ENCODE measurements at regions not wholly inside any gene's neighbourhood (a gene's known extent, or its start where the extent isn't known, plus 50 kb on each side); places are given as distances from the start of the nearest gene placed in this dataset.

DNA sequence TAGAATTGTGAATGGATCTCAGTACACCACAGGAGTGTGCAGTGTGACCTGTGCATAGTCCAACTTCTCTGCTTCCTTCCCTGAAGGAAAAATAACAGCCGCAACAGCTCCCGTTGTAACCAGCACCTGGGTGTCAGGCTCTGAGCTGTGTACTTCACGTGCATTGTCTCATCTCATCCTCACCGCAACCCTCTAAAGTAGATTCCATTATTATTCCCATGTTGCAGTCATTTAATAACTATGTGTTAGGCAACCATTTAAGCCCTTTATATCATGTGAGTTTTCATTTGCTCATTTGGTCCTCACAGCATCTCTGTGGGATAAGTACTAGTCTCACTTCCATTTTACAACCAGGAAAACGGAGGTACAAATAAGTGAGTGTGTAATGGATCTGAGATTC is 247.0 kb upstream of the MAF start:
- Histone ChIP-seq H3K4me2 (ENCODE audit: insufficient read depth, insufficient read length, low read length) (no peak overlapping the region), H3K4me1 (ENCODE audit: insufficient read depth, low read length) (no peaks in the 10 kb centered on the region), H4K20me1 (ENCODE audit: control insufficient read depth, insufficient read depth, insufficient read length) (no peaks in the 10 kb centered on the region), H3K27ac (ENCODE audit: insufficient read length, low read depth, low read length) (no peak overlapping the region), H4K91ac (ENCODE audit: insufficient read length, low read depth, low read length) (no peak overlapping the region), H3K9ac (ENCODE audit: extremely low read depth, insufficient read length, low read length) (no peak overlapping the region), H2BK5ac (ENCODE audit: insufficient read length, low read length) (no peak overlapping the region), H4K8ac (replicated peaks; ENCODE audit: insufficient read length, low read depth, low read length) (no peak overlapping the region), H3K79me1 (ENCODE audit: insufficient read depth, low read depth, low read length, poor library complexity, severe bottlenecking) (no peaks in the 10 kb centered on the region), H2BK12ac (ENCODE audit: insufficient read length, low read depth, low read length) (no peak overlapping the region), H3T11ph (ENCODE audit: low read length) (no peak overlapping the region), H2BK120ac (ENCODE audit: low read depth, low read length, poor library complexity, severe bottlenecking) (no peak overlapping the region), H3K23ac (ENCODE audit: insufficient read length, low read depth, low read length) (no peak overlapping the region), H3K23me2 (ENCODE audit: insufficient read length, low read depth, low read length, poor library complexity, severe bottlenecking) (no peaks in the 10 kb centered on the region), H3K56ac (ENCODE audit: insufficient read length, low read depth, low read length) (no peak overlapping the region), H3K9me3 (ENCODE audit: control insufficient read depth, low read depth, low read length) (no peaks in the 10 kb centered on the region), H2AK5ac (ENCODE audit: insufficient read length, low read length) (no peak overlapping the region), H2BK15ac (ENCODE audit: low read depth, low read length) (no peak overlapping the region), H3K18ac (ENCODE audit: insufficient read length, low read depth, low read length) (no peak overlapping the region), H2AFZ (ENCODE audit: low read length) (no peak overlapping the region), H4K5ac (ENCODE audit: insufficient read length, low read depth, low read length) (no peak overlapping the region), H3K14ac (ENCODE audit: insufficient read depth, low read length) (no peak overlapping the region), H3K79me2 (ENCODE audit: insufficient read depth, low read length) (no peaks in the 10 kb centered on the region), H3K4ac (ENCODE audit: low read depth, low read length) (no peak overlapping the region), H3K27me3 (ENCODE audit: insufficient read depth, low read length) (no peaks in the 10 kb centered on the region), H2BK20ac (ENCODE audit: low read depth, low read length, poor library complexity, severe bottlenecking) (no peak overlapping the region)
- WGBS (ENCODE audit: extremely low coverage, insufficient read length, low lambda C conversion rate), result no CpG with 5 or more reads among the region's 5 CpGs
- H3K27ac Mint-ChIP-seq, result no peak overlapping the region
- no peaks in the 10 kb centered on the region for H3K36me3 Mint-ChIP-seq (ENCODE audit: insufficient read depth in 1 of 3, low read depth in 3 of 3)
- H3K4me3 Mint-ChIP-seq, result no peak overlapping the region
- TF ChIP-seq, protein P1, sequence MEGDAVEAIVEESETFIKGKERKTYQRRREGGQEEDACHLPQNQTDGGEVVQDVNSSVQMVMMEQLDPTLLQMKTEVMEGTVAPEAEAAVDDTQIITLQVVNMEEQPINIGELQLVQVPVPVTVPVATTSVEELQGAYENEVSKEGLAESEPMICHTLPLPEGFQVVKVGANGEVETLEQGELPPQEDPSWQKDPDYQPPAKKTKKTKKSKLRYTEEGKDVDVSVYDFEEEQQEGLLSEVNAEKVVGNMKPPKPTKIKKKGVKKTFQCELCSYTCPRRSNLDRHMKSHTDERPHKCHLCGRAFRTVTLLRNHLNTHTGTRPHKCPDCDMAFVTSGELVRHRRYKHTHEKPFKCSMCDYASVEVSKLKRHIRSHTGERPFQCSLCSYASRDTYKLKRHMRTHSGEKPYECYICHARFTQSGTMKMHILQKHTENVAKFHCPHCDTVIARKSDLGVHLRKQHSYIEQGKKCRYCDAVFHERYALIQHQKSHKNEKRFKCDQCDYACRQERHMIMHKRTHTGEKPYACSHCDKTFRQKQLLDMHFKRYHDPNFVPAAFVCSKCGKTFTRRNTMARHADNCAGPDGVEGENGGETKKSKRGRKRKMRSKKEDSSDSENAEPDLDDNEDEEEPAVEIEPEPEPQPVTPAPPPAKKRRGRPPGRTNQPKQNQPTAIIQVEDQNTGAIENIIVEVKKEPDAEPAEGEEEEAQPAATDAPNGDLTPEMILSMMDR (conservative IDR thresholded peaks at IDR 0.05), result no peak
- no peak for DNase-seq
- H3K9me3 Mint-ChIP-seq, result peaks cover 3 to 7% of the 10 kb centered on the region in 2 experiments; a peak in 3 of 5 replicates
- peaks cover 2% of the 10 kb centered on the region; the same call in 1 of the 2 replicates for H3K27me3 Mint-ChIP-seq (ENCODE audit: low read depth)
- H3K4me1 Mint-ChIP-seq, result peaks cover 0 to 6% of the 10 kb centered on the region in 2 experiments; a peak in 2 of 4 replicates

Measured in H9 (cell line).